Fibroblast of lung (primary cell): ENCODE measurements at regions not wholly inside any gene's neighbourhood (a gene's known extent, or its start where the extent isn't known, plus 50 kb on each side); places are given as distances from the start of the nearest gene placed in this dataset.

Experiments
- DNase-seq, 2 donors: peaks; one replicate each; pipeline versions ENCODE4 v3.0.0 to v3.0.0-alpha.2; 2010; ENCODE audit warnings: low read depth in 2 of 2
- H2AFZ ChIP-seq: 2 replicates; pipeline ENCODE4 v1.5.1; 2012; ENCODE audit warnings: low read length, control low read depth, inconsistent platforms
- H3K27ac ChIP-seq: 2 replicates; pipeline ENCODE4 v1.5.1; 2011; ENCODE audit warnings: low read length, control low read depth; ENCODE audit not compliant: insufficient read depth
- H3K27me3 ChIP-seq: 2 replicates; pipeline ENCODE4 v1.5.1; 2011; ENCODE audit warnings: mild to moderate bottlenecking, low read length; ENCODE audit not compliant: control insufficient read depth, insufficient read depth
- H3K36me3 ChIP-seq: 2 replicates; pipeline ENCODE4 v1.5.1; 2011; ENCODE audit warnings: low read length; ENCODE audit not compliant: control insufficient read depth, insufficient read depth
- H3K4me1 ChIP-seq: 2 replicates; pipeline ENCODE4 v1.5.1; 2011; ENCODE audit warnings: low read length; ENCODE audit not compliant: control insufficient read depth, insufficient read depth; ENCODE audit errors: extremely low read depth
- H3K4me2 ChIP-seq: 2 replicates; pipeline ENCODE4 v1.5.1; 2011; ENCODE audit warnings: low read length, control low read depth; ENCODE audit not compliant: insufficient read depth; ENCODE audit errors: extremely low read depth
- H3K4me3 ChIP-seq, 4 experiments: fragments of 200-600 bp in 1 of 4; sonication (generic) in 1 of 4; replicated peaks in 1 of 4; 2 replicates each; pipeline ENCODE4 v1.5.1; 2011 to 2016; ENCODE audit warnings: low read length in 4 of 4, low read depth in 3 of 4, mild to moderate bottlenecking in 3 of 4, control low read depth in 2 of 4, inconsistent platforms in 1 of 4, mixed read lengths in 1 of 4; ENCODE audit not compliant: insufficient read depth in 1 of 4; ENCODE audit errors: control extremely low read depth in 1 of 4
- H3K79me2 ChIP-seq: 2 replicates; pipeline ENCODE4 v1.5.1; 2012; ENCODE audit warnings: mild to moderate bottlenecking, low read length, inconsistent platforms; ENCODE audit not compliant: control insufficient read depth, insufficient read depth
- H3K9ac ChIP-seq: 2 replicates; pipeline ENCODE4 v1.5.1; 2011; ENCODE audit warnings: mild to moderate bottlenecking, low read length, control low read depth; ENCODE audit not compliant: insufficient read depth
- H3K9me3 ChIP-seq: 2 replicates; pipeline ENCODE4 v1.5.1; 2012; ENCODE audit warnings: low read depth, low read length; ENCODE audit not compliant: control insufficient read depth, insufficient read depth
- H4K20me1 ChIP-seq: 2 replicates; pipeline ENCODE4 v1.5.1; 2011; ENCODE audit warnings: low read length; ENCODE audit not compliant: control insufficient read depth, insufficient read depth; ENCODE audit errors: extremely low read depth
- EZH2 ChIP-seq: IDR thresholded peaks from 2 replicates; pipeline ENCODE4 v1.5.1; 2012; ENCODE audit warnings: low read length, control low read depth, mild to moderate bottlenecking; ENCODE audit errors: missing control alignments
- TF ChIP-seq, protein P1 (sequence below), 2 donors: IDR thresholded peaks in 1 of 2; conservative IDR thresholded peaks in 1 of 2; 1 replicate in 1 of 2; 2 replicates in 1 of 2; pipeline ENCODE4 v1.5.1; 2011 to 2012; ENCODE audit warnings: low read length in 2 of 2, control low read depth in 1 of 2, inconsistent platforms in 1 of 2, low read depth in 1 of 2, mild to moderate bottlenecking in 1 of 2

DNA sequence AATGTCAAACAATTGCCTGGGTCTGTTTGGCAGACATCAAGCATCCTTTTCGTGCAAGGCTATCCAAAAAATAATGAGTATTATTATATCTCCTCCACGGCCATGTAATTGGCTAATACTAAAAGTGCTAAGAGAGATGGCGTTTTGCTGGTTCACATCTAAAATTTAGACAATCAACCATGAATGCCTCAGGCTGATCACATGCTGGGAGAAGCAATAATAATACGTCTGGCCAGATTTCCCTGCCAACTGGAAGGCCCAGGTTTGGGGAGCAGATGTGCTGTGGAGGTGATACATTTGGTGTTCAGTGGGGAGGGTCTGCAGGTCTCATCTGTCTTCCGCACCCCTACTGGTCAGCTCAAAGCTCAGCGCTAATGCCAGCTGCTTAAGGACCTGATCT lies 60.3 kb upstream of the CREB1 start:
- H3K4me1 ChIP-seq: peaks cover 9% of the 10 kb centered on the region

DNA sequence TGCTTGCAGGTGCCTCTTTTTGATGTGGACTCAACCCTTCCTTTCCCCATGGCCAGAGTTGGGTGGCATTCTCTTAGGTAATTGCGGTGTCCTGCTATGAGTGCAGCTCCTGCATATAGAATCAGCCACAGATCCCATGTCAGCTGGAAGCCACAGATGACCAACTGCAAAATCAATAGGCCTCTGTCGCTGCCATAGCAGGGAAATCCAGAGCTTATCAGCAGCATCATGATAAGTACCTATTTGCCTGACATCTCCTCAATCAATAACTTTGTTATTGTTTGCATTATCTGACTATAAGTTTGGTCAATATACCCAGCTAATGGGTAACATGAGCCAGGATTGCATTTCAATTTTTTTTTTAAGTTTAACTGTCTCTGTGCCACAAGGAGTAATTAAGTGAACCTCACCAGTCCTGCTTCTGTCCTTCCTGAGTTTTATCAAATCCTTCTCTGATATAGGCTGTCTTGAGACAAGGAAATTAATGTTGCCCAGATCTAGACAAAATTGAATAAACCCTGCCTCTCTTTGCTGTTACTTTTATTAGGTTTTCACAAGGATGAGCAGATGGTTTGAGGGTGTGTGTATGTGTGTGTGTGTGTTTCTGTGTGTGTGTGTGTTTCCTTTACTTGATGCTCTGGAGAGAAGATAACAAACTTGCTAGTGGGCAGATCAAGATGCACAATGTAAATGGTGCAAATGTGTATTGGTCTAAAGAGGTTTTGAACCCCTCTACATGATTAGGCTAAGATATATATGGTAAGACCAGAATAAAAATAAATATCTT lies 59.6 kb upstream of the CREB1 start:
- no peak overlapping the region for H3K4me2 ChIP-seq
- H2AFZ ChIP-seq: no peak overlapping the region
- no peak for TF ChIP-seq EZH2
- TF ChIP-seq, protein P1, sequence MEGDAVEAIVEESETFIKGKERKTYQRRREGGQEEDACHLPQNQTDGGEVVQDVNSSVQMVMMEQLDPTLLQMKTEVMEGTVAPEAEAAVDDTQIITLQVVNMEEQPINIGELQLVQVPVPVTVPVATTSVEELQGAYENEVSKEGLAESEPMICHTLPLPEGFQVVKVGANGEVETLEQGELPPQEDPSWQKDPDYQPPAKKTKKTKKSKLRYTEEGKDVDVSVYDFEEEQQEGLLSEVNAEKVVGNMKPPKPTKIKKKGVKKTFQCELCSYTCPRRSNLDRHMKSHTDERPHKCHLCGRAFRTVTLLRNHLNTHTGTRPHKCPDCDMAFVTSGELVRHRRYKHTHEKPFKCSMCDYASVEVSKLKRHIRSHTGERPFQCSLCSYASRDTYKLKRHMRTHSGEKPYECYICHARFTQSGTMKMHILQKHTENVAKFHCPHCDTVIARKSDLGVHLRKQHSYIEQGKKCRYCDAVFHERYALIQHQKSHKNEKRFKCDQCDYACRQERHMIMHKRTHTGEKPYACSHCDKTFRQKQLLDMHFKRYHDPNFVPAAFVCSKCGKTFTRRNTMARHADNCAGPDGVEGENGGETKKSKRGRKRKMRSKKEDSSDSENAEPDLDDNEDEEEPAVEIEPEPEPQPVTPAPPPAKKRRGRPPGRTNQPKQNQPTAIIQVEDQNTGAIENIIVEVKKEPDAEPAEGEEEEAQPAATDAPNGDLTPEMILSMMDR (conservative IDR thresholded peaks at IDR 0.05 in 1 of 2, IDR thresholded peaks at IDR 0.05 in 1 of 2; ENCODE audit: low read depth in 1 of 2, low read length in 2 of 2): no peak
- no peaks in the 10 kb centered on the region for H3K79me2 ChIP-seq
- no peaks in the 10 kb centered on the region for H3K27me3 ChIP-seq
- no peaks in the 10 kb centered on the region for H3K36me3 ChIP-seq
- DNase-seq: no peak
- H3K9ac ChIP-seq: no peak overlapping the region
- no peaks in the 10 kb centered on the region for H4K20me1 ChIP-seq
- peaks cover 9% of the 10 kb centered on the region for H3K4me1 ChIP-seq
- no peak overlapping the region for H3K27ac ChIP-seq
- H3K4me3 ChIP-seq: no peak overlapping the region
- H3K9me3 ChIP-seq: no peaks in the 10 kb centered on the region

More for the DNA sequence above, 60.3 kb upstream of the CREB1 start:
- TF ChIP-seq EZH2: no peak
- TF ChIP-seq, protein P1 (conservative IDR thresholded peaks at IDR 0.05 in 1 of 2, IDR thresholded peaks at IDR 0.05 in 1 of 2; ENCODE audit: low read depth in 1 of 2, low read length in 2 of 2): no peak
- no peak for DNase-seq
- Histone ChIP-seq H3K9me3 (no peaks in the 10 kb centered on the region), H3K9ac (no peak overlapping the region), H3K36me3 (no peaks in the 10 kb centered on the region), H3K79me2 (no peaks in the 10 kb centered on the region), H3K4me2 (no peak overlapping the region), H3K27ac (no peak overlapping the region), H3K27me3 (no peaks in the 10 kb centered on the region), H2AFZ (no peak overlapping the region), H4K20me1 (no peaks in the 10 kb centered on the region), H3K4me3 (no peak overlapping the region)

GRCh38 chr2:207471261-207471660 lies 58.5 kb upstream of the CREB1 start:
- Histone ChIP-seq H4K20me1 (no peaks in the 10 kb centered on the region), H3K27me3 (no peaks in the 10 kb centered on the region), H2AFZ (no peak overlapping the region), H3K36me3 (no peaks in the 10 kb centered on the region), H3K79me2 (no peaks in the 10 kb centered on the region), H3K27ac (no peak overlapping the region), H3K9ac (no peak overlapping the region), H3K4me2 (no peak overlapping the region), H3K4me1 (peaks cover 9% of the 10 kb centered on the region), H3K9me3 (no peaks in the 10 kb centered on the region), H3K4me3 (no peak overlapping the region)
- no peak for DNase-seq
- TF ChIP-seq EZH2: no peak
- TF ChIP-seq, protein P1 (conservative IDR thresholded peaks at IDR 0.05 in 1 of 2, IDR thresholded peaks at IDR 0.05 in 1 of 2; ENCODE audit: low read depth in 1 of 2, low read length in 2 of 2): no peak
